KG1 (cell line): ENCODE measurements at regions not wholly inside any gene's neighbourhood (a gene's known extent, or its start where the extent isn't known, plus 50 kb on each side); places are given as distances from the start of the nearest gene placed in this dataset.
"Not testable (repeated sequence)": the region's sequence is repeated elsewhere in the genome, so short reads cannot be mapped to it uniquely, and the experiment has no call there.

ENCODE experiments used
- DNase-seq: peaks from one replicate; lab custom pipeline; 2025; lab: John Stamatoyannopoulos, UW

- DNase-seq = no peak
Observed at GRCh38 chr1:157460381-157460780, 91.9 kb downstream of the FCRL5 start.

DNA sequence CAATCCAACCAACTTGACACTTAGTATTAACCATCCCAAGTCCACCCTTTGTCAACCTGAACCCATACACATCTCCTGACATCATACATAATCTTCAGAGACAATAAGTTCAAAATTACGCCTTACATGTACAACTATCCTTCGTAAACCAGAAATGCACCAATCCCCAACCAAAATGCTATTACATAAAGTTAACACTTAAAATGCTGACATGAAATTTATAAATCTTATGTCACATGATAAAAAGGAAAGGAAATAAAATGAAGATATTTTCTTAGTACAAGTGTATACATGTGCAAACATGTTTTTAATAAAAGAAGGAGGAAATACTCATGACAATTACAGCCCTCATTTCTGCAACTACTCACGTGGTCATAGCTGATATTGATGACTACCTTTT, 95.0 kb downstream of the FCRL5 start:
- DNase-seq = no peak

- no peak for DNase-seq
Observed at GRCh38 chr1:157455318-157455717, 97.0 kb downstream of the FCRL5 start.

DNA sequence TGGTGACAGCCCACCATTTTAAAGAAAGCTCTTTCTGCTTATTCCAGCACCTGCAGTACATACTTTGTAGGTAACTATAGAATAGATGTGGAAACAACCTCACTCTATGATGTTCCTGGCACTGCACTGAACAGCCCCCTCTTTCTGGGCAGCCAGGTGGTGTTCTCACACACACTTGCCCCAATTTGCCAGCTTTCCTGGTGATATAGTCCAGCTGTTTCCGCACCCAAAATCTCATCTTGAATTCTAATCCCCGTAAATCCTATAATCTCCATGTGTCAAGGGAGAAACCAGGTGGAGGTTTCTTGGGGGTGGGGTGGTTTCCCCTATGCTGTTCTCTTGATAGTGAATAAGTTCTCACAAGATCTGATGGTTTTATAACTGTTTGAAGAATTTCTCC, 102.2 kb downstream of the FCRL5 start:
- no peak for DNase-seq

DNA sequence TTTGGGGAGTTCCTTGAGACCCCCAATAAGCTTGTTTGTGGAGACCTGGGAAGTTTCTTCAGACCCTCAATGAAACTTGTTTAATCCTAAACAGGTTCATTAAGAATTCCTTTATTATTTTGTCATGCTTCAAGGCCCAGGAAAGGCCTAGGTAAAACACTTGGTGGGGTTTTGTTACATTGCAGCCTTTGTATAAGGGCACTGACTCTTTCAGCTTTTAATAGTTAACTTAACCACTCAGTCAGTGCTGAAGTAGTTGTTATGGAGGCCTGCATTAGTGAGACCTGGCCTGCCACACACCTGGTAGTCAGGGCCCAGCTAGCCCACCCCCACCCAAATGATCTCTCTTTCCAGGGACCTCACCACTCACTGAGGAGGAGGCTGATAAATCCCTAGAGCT, 103.7 kb downstream of the FCRL5 start:
- no peak for DNase-seq

GRCh38 chr1:157446356-157446755, 106.0 kb downstream of the FCRL5 start:
- DNase-seq = not testable (repeated sequence)

DNA sequence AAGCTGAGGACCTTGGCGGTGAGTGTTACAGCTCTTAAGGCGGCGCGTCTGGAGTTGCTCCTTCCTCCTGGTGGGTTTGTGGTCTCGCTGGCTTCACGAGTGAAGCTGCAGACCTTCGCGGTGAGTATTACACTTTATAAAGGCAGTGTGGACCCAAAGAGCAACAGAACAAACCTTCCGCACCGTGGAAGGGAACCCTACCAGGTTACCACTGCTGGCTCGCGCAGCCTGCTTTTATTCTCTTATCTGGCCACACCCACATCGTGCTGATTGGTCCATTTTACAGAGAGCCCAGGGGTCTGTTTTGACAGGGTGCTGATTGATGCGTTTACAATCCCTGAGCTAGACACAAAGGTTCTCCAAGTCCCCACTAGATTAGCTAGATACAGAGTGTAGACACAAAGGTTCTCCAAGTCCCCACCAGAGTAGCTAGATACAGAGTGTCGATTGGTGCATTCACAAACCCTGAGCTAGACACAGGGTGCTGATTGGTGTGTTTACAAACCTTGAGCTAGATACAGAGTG, 106.6 kb downstream of the FCRL5 start:
- not testable (repeated sequence) for DNase-seq

GRCh38 chr1:157442065-157442464, 110.2 kb downstream of the FCRL5 start:
- DNase-seq = no peak

GRCh38 chr1:157439302-157439954, 112.9 kb downstream of the FCRL5 start:
- no peak for DNase-seq

DNA sequence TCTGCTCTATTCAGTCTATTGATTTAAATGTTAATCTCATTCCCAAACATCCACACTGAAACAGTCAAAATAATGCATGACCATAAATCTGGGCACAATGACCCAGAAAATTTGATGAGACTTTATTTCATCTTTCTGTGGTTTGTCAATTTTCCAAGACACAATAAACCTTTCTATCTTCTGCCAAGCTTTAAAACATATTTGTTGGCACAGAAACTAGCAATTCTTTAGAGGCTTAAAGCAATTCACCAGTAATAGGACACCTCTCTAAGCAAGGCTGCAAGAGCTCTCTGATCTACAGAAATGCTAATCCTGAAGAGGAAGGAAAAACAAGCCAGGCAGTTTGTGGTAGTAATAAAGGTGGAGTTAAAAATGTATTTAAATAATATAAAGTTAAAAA, 113.7 kb downstream of the FCRL5 start:
- DNase-seq = no peak

DNA sequence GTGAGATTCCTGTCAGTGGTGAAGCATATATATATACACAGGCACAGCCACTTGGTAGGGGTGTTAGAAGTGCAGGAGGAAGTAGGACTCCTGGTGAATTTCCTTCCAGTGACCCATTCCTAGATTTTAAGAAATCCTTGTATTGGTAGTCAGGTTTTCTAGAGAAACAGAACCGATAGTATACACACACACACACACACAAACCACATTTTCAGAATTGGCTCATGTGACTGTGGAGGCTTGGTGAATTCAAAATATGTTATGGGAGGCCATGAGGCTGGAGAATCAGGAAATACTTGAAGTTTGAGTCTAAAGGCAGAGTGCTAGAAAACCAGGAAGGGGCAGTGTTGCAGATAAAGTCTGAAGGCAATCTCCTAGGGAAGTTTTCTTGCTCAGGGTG, 114.2 kb downstream of the FCRL5 start:
- DNase-seq = no peak

- DNase-seq = no peak
Observed at GRCh38 chr1:157437296-157437695, 115.0 kb downstream of the FCRL5 start.

- DNase-seq = no peak
Observed at GRCh38 chr1:157431751-157432150, 120.6 kb downstream of the FCRL5 start.

GRCh38 chr1:157429601-157430240, 122.6 kb downstream of the FCRL5 start:
- no peak for DNase-seq

- DNase-seq = not testable (repeated sequence)
Observed at GRCh38 chr1:157423764-157424163, 128.6 kb downstream of the FCRL5 start.

- DNase-seq = no peak
Observed at GRCh38 chr1:157419845-157420542, 132.3 kb downstream of the FCRL5 start.

DNA sequence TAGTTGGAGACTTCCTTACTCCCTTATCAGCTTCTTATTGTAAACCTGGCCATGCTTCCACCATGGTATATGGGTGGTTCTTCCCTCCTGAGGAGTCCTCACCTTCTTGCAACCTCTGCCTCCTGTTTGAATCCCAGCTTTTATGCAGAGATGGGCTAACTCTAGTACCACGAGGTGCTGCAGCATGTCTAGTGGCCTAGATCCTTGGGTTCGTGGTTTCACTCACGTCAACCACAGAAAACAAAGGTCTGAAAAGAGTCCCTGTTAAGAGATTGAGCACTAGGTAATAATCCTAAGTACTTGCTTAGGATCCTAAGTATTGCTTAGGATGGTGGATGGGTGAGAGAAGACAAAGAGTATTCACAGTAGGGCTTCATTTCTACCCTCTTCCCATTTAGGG, 133.7 kb downstream of the FCRL5 start:
- no peak for DNase-seq

GRCh38 chr1:157418231-157418630, 134.1 kb downstream of the FCRL5 start:
- no peak for DNase-seq

DNA sequence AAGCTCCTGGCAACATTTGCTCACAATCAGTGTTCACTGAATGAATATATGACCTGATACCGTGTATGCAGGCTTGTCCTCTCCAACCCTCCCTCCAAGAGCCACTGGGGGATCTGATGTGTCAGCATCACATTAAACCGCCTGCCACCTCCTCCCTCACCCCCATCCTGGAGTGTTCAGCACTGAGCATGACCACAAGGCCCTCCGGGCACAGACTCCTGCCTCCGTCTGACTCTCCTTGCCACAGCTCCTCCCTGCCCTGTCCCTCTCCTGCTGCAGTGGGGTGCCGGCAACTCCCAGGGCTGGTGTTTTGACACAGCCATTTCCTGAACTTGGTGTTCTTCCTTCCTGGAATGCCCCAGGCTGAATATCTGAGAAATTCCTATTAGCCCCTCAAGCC, 136.7 kb downstream of the FCRL5 start:
- no peak for DNase-seq

DNA sequence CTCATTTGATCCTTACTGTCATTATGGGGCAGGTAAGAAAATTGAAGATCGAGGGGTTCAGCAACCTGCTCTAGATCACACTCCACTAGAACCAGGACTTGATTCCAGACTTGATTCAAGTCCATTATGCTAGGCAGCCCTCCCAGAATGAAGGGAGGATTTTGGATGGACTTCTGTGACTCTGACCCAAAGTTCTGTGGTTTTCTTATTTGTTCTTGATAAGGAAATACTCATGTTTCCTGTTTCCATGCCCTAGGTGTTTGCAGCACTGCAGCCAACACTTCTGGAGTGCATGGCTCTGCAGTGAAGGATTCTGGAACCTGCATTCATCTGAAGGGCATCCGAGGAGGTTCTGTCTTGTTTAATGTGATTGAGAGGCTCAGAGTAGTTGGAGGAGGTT, 140.0 kb downstream of the FCRL5 start:
- no peak for DNase-seq

DNA sequence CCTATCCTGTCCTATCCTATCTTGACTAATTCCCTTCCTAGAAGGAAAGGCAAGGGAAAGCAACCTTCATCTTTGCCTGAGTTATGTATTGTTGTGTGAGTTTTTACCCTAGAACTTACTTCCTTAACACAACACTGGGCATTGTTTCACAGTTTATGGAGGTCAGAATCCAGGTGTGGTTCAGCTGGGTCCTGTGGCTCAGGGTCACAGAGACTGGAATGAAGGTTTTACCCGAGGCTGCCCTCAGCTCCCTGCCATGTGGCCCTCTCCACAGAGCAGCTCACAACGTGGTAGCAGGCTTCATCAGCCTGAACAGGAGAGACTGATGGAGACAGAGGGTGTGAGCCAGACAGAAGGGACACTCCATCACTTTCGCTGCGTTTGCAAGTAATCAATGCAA, 140.5 kb downstream of the FCRL5 start:
- no peak for DNase-seq

GRCh38 chr1:157411064-157411463, 141.3 kb downstream of the FCRL5 start:
- DNase-seq = no peak

GRCh38 chr1:157410457-157410856, 141.9 kb downstream of the FCRL5 start:
- DNase-seq = no peak
